Common myeloid progenitor, CD34-positive (primary cell): ENCODE measurements at regions not wholly inside any gene's neighbourhood (a gene's known extent, or its start where the extent isn't known, plus 50 kb on each side); places are given as distances from the start of the nearest gene placed in this dataset.
"Not testable (repeated sequence)": the region's sequence is repeated elsewhere in the genome, so short reads cannot be mapped to it uniquely, and the experiment has no call there.

ENCODE experiments used
- CTCF ChIA-PET: fragments of 350-600 bp; sonication (Branson Sonifier 250); formaldehyde crosslinking; loops from one replicate; lab custom pipeline; 2021; ENCODE audit warnings: antibody characterized with exemption; lab: Charles Lee
- POLR2A ChIA-PET: fragments of 350-600 bp; sonication (Branson Sonifier 250); formaldehyde crosslinking; loops from one replicate; lab custom pipeline; 2021; ENCODE audit warnings: antibody characterized with exemption; lab: Charles Lee
- DNase-seq, 3 donors: peaks; one replicate each; pipeline versions ENCODE4 v3.0.0 to v3.0.0-alpha.2; 2013
- H3K27ac ChIP-seq, 2 experiments: 1 replicate in 1 of 2; 2 replicates in 1 of 2; pipeline ENCODE4 v1.7.0; 2013; ENCODE audit warnings: inconsistent platforms in 2 of 2, low read length in 2 of 2, mild to moderate bottlenecking in 2 of 2, low read depth in 1 of 2, moderate library complexity in 1 of 2; ENCODE audit not compliant: severe bottlenecking in 2 of 2, insufficient read depth in 1 of 2, poor library complexity in 1 of 2
- H3K27me3 ChIP-seq, 5 experiments: replicated peaks in 2 of 5; 1 replicate in 3 of 5; 2 replicates in 2 of 5; pipeline versions ENCODE4 v1.6.1 to v1.7.0; 2013; ENCODE audit warnings: low read length in 4 of 5, mild to moderate bottlenecking in 2 of 5, moderate library complexity in 2 of 5, inconsistent platforms in 1 of 5; ENCODE audit not compliant: insufficient read depth in 5 of 5, control insufficient read depth in 4 of 5
- H3K36me3 ChIP-seq, 4 experiments: 1 replicate in 2 of 4; 2 replicates in 2 of 4; pipeline versions ENCODE4 v1.6.1 to v1.7.0; 2013; ENCODE audit warnings: low read length in 3 of 4, control low read depth in 1 of 4, mild to moderate bottlenecking in 1 of 4; ENCODE audit not compliant: control insufficient read depth in 4 of 4, insufficient read depth in 4 of 4
- H3K4me1 ChIP-seq, 4 experiments: 1 replicate in 3 of 4; 2 replicates in 1 of 4; pipeline versions ENCODE4 v1.6.1 to v1.7.1; 2013; ENCODE audit warnings: low read length in 3 of 4, mild to moderate bottlenecking in 3 of 4, control low read depth in 1 of 4, inconsistent platforms in 1 of 4, moderate library complexity in 1 of 4; ENCODE audit not compliant: control insufficient read depth in 4 of 4, insufficient read depth in 4 of 4; ENCODE audit errors: control extremely low read depth in 1 of 4
- H3K4me3 ChIP-seq, 7 experiments: 1 replicate in 4 of 7; 2 replicates in 3 of 7; pipeline versions ENCODE4 v1.5.1 to v1.7.0; 2013; ENCODE audit warnings: mild to moderate bottlenecking in 7 of 7, low read length in 6 of 7, moderate library complexity in 6 of 7, inconsistent platforms in 2 of 7, low read depth in 2 of 7, control low read depth in 1 of 7; ENCODE audit not compliant: insufficient read depth in 4 of 7, control insufficient read depth in 1 of 7; ENCODE audit errors: extremely low read depth in 1 of 7
- H3K9me3 ChIP-seq, 5 experiments: 1 replicate in 4 of 5; 2 replicates in 1 of 5; pipeline versions ENCODE4 v1.6.1 to v1.7.1; 2013; ENCODE audit warnings: low read length in 4 of 5, mild to moderate bottlenecking in 2 of 5, inconsistent platforms in 1 of 5, low read depth in 1 of 5, moderate library complexity in 1 of 5; ENCODE audit not compliant: control insufficient read depth in 4 of 5, insufficient read depth in 2 of 5; ENCODE audit errors: control extremely low read depth in 1 of 5
- WGBS: methylation state at CpG from one replicate; pipeline ENCODE4 v1.1.5; 2013; ENCODE audit not compliant: insufficient coverage; 5-methylcytosine and 5-hydroxymethylcytosine counted together

DNA sequence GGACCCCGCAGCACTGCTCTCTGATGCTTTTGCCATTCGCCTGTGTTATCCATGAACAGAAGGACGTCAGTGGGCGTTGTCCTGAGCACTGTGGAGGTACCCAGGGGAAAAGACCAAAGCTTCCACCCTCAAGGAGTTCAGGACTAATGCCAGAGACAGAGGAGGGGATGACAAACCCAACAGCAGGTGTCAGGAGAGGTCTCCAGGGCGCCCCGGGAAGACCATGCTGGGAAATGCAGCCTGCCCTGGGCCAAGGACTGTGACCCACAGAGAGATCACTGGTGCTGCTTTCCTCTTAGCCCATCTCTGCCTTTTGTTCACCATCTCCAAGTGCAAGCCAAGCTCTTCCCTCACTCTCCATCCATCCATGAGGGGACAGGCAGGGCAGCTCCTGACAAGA is 166.8 kb upstream of the PFKP start:
- 98% methylated on average over 6 of the region's 6 CpGs for WGBS
- DNase-seq, result no peak
- no peaks in the 10 kb centered on the region for H3K36me3 ChIP-seq
- H3K27ac ChIP-seq, result no peak overlapping the region
- H3K4me1 ChIP-seq, result peaks cover 2 to 9% (median 6%) of the 10 kb centered on the region in 4 experiments
- ChIA-PET POLR2A (no interaction called here), CTCF (no interaction called here)
- H3K9me3 ChIP-seq, result no peaks in the 10 kb centered on the region
- peaks cover 0 to 3% (median 1%) of the 10 kb centered on the region in 5 experiments for H3K27me3 ChIP-seq
- no peak overlapping the region for H3K4me3 ChIP-seq

DNA sequence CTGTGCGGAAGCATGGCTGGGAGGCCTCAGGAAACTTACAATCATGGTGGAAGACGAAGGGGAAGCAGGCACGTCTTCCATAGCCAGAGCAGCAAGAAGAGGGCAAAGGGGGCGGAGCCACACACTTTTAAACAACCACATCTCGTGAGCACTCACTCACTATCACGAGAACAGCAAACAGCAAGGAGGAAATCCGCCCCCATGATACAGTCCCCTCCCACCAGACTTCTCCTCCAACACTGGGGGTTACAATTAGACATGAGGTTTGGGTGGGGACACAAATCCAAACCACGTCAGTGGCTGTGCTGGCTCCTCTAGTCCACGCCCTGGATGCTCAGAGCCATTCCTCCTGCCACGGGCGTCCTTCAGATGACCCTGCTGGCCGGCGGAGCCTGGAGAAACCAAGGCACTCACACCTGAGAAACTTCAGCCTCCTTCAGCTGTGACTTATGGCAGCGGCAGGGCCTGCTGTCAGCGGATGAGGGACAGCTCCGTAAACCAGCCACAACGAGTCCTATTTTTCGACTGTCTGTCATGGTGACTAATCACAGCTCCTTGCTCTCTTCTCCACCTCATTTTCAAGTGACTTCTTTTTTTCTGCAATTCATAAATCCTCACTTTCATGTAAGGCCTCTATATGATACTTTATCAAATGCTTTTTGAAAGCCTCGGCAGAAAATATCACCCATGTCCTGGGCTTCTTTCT is 167.9 kb upstream of the PFKP start:
- Histone ChIP-seq H3K4me1 (peaks cover 2 to 9% (median 6%) of the 10 kb centered on the region in 4 experiments), H3K36me3 (no peaks in the 10 kb centered on the region), H3K4me3 (no peak overlapping the region), H3K9me3 (no peaks in the 10 kb centered on the region), H3K27me3 (peaks cover 0 to 3% (median 1%) of the 10 kb centered on the region in 5 experiments), H3K27ac (no peak overlapping the region)
- ChIA-PET POLR2A (no interaction called here), CTCF (no interaction called here)
- WGBS, result 98% methylated on average over 14 of the region's 19 CpGs
- no peak for DNase-seq

DNA sequence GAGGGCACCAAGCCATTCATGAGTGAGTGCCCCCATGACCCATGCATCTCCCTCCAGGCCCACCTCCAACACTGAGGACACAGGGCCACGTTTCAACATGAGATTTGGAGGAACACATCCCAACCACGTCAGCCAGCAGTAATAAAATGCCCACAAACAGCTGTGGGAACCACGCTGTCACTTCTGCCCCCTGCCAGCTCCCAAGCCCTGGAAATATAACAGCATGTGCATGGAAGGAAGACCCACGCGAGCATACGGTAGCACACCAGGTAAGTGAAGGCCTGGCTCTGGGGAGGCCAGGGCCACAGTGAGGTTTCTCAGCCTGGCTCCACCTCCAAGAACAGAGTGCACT is 168.9 kb upstream of the PFKP start:
- H3K27ac ChIP-seq, result no peak overlapping the region
- H3K36me3 ChIP-seq, result no peaks in the 10 kb centered on the region
- no peak overlapping the region for H3K4me3 ChIP-seq
- no peaks in the 10 kb centered on the region for H3K9me3 ChIP-seq
- ChIA-PET CTCF (no interaction called here), POLR2A (no interaction called here)
- 96% methylated on average over 6 of the region's 6 CpGs for WGBS
- no peak for DNase-seq
- H3K27me3 ChIP-seq, result peaks cover 0 to 3% (median 1%) of the 10 kb centered on the region in 5 experiments
- peaks cover 2 to 9% (median 6%) of the 10 kb centered on the region in 4 experiments for H3K4me1 ChIP-seq

DNA sequence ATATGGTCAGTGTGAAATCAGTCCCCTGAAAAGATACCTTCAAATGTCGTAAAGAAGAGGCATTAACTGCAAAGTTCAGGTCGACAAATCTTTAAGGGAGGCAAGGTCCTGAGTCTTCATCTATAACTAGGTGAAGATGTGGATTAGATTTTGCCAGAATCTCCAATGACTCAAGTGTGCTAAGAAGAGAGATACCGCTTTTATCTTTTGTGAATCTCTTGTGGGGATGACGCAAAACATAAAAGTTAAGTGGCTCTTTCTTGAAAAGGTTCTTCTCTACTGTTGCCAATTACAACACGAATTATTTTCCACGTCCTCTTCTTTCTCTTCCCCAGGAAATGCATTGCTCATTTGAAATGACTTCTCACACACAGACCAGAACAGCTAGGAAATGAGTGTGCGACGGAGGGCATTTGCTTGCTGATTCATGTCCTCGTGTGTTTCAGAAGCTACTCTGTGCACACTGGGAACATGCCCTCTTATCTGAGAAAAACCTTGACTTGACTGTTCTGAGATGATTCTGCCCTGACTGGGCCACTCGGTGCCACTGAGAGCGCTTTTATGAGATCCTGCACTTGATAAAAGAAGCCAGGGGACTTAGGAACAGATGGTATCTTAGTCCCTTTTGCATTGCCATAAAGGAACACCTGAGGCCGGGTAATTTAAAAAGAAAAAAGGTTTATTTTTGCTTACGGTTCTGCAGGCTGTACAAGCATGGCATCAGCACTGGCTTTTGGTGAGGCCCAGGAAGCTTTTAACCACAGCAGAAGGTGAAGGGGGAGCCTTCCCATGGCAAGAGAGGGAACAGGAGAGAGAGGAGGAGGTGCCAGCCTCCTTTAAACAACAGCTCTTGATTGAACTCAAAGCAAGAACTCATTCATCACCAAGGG is 169.5 kb upstream of the PFKP start:
- WGBS, result 48% methylated on average over 10 of the region's 13 CpGs
- ChIA-PET POLR2A (no interaction called here), CTCF (no interaction called here)
- Histone ChIP-seq H3K27ac (no peak overlapping the region), H3K9me3 (no peaks in the 10 kb centered on the region), H3K36me3 (no peaks in the 10 kb centered on the region), H3K4me1 (peaks cover 2 to 9% (median 6%) of the 10 kb centered on the region in 4 experiments), H3K27me3 (peaks cover 0 to 3% (median 1%) of the 10 kb centered on the region in 5 experiments), H3K4me3 (no peak overlapping the region)
- peak in 2 of 3 donors; percentile 26 to 47 for DNase-seq

DNA sequence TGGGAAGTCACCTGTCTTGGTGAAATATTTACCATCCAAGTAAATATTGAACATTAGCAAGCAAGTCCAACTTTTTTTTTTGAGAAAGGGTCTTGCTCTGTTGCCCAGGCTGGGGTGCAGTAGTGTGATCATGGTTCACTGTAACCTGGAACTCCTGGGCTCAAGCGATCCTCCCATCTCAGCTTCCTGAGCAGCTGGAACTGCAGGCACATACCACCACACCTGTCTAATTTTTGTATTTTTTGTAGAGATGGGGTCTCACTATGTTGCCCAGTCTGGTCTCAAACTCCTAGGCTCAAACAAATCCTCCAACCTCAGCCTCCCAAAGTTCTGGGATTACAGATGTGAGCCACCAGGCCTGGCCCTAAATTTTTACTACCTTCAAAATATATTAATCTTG is 171.0 kb upstream of the PFKP start:
- H3K27ac ChIP-seq, H3K36me3 ChIP-seq, H3K9me3 ChIP-seq, POLR2A ChIA-PET, H3K27me3 ChIP-seq, CTCF ChIA-PET, H3K4me3 ChIP-seq, DNase-seq: not testable (repeated sequence)
- WGBS, result no CpG with 5 or more reads among the region's 1 CpG
- peaks cover 2 to 11% (median 6%) of the 10 kb centered on the region in 4 experiments for H3K4me1 ChIP-seq

DNA sequence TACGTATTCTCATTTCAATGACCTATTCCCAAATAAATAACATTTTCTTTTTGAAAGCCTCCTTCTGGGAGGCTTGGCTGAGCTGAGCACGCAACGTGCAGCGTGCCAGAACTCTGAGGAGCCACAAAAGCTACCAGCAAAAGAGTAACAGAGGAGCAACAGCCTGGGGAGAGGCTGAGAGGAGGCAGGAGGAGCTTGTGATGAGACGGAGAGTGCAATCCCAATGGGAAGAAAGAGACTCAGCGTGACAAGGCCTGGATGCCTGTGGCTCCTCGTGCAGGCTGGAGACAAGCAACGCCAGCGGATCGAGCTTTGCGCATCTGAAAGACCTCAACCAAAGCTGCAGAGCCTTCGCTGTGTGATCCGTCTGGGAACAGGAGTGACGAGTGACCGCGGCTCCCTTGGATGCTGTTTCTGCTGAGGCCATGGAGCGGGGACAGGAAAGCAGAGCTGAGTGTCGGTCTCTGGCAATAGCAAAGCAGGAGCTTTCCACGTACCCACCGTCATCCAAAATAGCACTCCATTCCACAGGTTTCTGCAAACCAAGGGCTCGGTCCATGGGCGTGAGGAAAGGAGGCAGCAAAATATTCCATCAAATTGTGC is 171.7 kb upstream of the PFKP start:
- Histone ChIP-seq H3K9me3 (no peaks in the 10 kb centered on the region), H3K4me1 (peaks cover 3 to 17% (median 7%) of the 10 kb centered on the region in 4 experiments), H3K36me3 (no peaks in the 10 kb centered on the region), H3K27me3 (peaks cover 0 to 3% (median 0%) of the 10 kb centered on the region in 5 experiments), H3K27ac (no peak overlapping the region), H3K4me3 (no peak overlapping the region)
- ChIA-PET CTCF (no interaction called here), POLR2A (no interaction called here)
- no peak for DNase-seq
- WGBS, result 80% methylated on average over 18 of the region's 22 CpGs

DNA sequence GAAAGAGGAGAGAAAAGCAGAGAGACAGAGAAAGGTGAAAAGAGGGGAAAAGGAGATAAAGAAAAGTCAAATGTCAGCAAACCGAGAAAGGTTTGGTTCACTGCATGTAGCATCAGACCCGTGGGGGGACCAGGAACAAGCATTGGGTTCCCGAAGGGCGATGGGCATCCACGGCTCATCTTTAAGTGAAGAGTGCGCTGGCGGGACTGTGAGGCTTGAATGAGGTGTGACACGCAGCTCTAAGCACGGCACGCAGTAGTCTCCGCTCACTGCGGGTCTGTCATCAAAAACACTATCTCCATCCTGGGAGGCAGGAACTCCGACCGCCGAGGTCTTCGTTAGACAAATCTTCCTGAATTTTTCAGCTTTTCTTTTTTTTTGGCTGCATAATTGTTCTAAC is 173.4 kb upstream of the PFKP start:
- POLR2A ChIA-PET, result no interaction called here
- Histone ChIP-seq H3K36me3 (no peaks in the 10 kb centered on the region), H3K27me3 (no peaks in the 10 kb centered on the region), H3K27ac (no peak overlapping the region), H3K4me3 (no peak overlapping the region), H3K9me3 (no peaks in the 10 kb centered on the region), H3K4me1 (peaks cover 3 to 17% (median 7%) of the 10 kb centered on the region in 4 experiments)
- CTCF ChIA-PET, result no interaction called here
- no peak for DNase-seq
- 97% methylated on average over 16 of the region's 16 CpGs for WGBS
